NCI-H146 treated with DMSO at 0.1 percent for 48 hours (cell line): ENCODE measurements at regions not wholly inside any gene's neighbourhood (a gene's known extent, or its start where the extent isn't known, plus 50 kb on each side); places are given as distances from the start of the nearest gene placed in this dataset.
"Not testable (repeated sequence)": the region's sequence is repeated elsewhere in the genome, so short reads cannot be mapped to it uniquely, and the experiment has no call there.

Experiments
- DNase-seq: peaks from one replicate; lab custom pipeline; 2025; ENCODE audit not compliant: unreplicated experiment; lab: John Stamatoyannopoulos, UW

DNA sequence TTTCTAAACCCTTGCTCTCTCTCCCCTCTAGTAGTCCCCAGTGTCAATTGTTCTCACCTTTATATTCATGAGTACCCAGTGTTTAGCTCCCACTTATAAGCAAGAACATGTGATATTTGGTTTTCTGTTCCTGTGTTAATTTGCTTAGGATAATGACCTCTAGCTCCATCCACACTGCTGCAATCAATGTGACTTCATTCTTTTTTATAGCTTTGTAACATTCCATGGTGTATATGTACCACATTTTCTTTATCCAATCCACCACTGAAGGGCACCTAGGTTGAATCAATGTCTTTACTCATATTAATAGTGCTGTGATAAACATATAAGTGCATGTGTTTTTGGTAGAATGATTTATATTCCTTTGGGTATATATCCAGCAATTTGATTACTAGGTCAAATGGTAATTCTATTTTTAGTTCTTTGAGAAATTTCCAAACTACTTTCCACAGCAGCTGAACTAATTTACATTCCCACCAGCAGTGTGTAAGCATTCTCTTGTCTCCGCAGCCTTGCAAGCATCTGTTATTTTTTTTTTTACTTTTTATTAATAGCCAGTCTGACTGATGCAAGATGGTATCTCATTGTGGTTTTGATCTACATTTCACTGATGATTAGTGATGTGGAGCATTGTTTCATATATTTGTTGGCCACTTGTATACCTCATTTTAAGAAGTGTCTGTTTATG, 277.8 kb downstream of the LTN1 start:
- DNase-seq, result no peak

DNA sequence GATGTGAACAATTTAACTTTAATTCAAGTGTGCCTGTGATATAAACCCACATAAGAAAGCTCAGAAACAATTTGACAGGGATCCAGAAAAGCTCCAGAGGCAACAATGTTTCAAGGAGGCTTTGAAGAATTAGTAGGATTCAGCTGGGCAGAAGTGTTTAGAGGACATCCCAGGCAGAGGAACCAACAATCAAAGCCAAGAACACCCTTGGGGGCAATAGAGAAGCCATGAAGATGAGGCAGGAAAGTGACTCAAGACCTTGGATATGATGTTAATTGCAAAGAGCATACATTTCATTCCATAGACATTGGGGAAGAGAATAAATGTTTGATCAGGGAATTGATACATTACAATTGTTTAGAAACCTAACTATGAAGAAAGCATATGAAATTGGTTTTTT, 280.3 kb downstream of the LTN1 start:
- DNase-seq, result no peak

DNA sequence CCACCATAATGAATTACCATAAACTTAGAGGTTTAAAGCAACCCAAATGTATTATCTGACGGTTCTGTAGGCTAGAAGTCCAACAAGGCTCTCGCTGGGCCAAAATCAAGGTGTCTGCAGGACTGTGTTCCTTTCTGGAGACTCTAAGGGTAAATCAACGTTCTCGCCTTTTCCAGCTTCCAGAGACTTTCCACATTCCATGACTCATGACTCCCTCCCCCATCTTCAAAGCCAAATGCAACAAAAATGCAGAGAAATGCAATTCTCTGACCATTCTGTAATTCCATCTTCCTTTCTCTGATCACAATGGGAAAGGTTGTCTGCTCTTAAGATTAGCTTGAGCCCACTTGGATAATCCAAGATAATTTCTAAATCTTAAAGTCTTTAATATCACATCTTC, 287.1 kb downstream of the LTN1 start:
- no peak for DNase-seq

DNA sequence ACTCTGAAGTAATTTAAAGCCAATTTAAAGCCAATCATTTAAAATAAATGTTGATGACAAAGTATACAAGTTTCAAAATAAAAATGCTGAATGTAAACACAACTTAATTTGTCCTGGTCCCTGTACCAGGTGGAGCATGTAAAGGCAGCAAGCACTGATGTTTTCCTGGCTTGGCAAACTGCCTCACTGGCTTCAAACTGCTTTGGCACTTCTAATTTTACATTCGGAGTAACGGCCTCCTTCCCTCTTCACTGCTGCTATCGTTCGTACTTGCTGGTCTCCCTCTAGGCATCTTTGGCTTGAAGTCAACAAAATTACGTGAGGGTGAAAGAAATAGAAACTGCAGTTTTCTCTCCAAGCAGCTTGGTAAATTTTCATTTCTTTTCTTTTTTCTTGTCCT, 287.9 kb downstream of the LTN1 start:
- DNase-seq, result no peak

DNA sequence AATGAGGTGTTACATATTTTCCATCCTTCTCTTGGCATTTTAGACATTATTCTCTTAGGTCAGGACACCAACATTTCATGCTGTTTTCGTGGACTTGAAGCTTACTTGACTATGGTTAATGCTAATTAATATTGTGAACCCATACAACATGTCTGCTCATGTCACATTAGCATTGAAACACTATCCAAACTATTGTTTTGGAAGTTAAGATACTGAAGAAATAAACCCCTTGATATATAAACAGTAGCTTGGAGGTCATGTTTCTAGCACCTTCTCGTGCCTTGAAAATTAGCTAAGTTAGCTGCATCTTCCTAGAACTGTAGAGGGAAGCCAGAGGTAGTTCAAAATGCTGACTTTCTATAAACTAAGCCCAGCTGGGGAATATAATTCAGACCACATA, 288.8 kb downstream of the LTN1 start:
- DNase-seq, result no peak

DNA sequence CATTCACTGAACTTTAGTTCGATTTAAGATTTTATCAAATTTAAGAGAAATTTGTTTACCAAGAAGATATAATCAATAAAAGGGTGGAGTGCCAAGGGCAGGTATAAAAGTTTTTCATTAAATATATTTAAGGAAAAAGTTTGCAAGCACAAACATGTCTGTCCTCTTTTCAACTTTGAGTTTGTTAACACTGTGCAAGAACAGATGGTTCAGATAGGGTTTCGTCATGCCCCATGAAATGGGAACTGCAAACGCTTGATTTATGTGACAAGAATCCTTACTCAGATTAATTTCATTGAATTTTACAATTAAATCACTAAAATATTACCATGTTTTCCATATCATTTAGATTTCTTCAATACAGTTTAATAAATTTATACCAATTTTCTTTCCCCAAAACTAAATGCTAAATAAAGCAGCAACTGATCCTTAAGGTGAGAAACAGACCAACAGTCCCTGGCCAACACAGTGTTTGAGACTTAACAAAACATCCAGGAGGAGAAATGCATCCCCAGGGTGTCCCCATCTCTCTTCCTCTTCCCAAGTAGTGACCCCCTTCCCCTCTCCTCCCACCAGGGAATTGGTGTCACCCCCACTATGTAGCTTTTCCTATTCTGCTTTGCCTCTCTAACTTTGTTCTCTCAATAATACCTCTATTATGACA, 292.9 kb downstream of the LTN1 start:
- DNase-seq, result no peak

DNA sequence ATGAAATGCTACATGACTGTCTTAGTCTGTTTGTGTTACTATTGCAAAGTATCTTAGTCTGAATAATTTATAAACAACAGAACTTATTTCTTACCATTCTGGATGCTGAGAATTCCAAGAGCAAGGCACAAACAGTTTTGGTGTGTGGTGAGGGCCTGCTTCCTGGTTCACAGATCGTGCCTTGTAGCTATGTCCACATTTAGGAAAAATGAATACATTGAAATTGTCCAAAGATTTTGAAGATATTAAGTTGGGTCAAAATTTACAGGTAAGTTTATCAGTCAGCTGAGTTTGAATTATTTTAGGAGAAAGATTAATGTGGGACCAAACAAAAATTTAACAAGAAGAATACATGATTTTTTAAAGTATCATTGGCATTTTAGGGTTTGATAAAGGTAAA, 293.5 kb downstream of the LTN1 start:
- no peak for DNase-seq

DNA sequence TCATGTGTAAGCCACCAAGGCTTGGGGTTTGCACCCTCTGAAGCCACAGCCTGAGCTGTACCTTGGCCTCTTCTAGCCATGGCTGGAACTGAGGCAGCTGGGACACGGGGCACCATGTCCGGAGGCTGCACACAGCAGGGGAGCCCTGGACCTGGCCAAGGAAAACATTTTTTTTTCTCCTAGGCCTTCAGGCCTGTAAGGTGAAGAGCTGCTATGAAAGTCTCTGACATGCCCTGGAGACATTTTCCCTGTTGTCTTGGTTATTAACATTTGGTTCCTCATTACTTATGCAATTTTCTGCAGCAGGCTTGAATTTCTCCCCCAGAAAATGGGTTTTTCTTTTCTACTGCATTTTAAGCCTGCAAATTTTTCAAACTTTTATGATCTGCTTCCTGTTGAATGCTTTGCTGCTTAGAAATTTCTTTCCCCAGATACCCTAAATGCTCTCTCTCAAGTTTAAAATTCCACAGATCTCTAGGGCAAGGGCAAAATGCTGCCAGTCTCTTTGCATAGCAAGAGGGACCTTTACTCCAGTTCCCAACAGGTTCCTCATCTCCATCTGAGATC, 295.8 kb downstream of the LTN1 start:
- no peak for DNase-seq

DNA sequence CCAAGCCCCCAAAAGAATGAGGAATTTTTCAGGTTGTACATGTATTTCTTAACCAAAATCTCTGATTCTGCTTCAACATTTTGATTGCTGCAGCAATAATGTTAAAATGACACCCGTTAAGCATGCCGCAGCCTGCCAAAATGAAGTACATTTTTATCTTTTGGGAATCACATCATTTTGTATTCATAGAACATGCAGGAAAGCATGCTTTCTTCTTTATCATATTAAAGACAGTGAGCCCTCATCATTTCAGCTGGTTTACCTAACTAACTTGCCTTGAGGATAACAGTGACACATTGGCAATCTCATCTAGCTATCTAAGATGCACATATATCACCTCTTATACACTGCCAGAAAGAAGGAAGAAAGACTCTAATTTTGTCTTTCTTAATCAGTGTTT, 299.2 kb downstream of the LTN1 start:
- DNase-seq, result no peak

DNA sequence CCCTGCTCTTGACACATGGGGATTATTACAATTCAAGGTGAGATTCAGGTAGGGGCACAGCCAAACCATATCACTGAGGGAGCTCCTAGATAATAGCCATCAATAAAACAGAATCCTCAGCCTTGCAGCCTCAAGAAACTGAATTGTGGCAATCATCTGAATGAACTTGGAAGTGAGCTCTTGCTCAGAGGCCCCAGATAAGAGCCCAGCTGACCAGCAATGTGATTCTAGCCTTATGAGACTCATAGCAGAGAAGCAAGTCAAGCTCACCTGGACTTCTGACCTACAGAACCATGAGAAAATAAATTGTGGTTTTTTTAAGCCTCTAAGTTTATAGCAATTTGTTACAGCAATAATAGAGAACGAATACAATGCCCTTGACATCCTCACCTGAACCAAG, 302.5 kb downstream of the LTN1 start:
- no peak for DNase-seq

DNA sequence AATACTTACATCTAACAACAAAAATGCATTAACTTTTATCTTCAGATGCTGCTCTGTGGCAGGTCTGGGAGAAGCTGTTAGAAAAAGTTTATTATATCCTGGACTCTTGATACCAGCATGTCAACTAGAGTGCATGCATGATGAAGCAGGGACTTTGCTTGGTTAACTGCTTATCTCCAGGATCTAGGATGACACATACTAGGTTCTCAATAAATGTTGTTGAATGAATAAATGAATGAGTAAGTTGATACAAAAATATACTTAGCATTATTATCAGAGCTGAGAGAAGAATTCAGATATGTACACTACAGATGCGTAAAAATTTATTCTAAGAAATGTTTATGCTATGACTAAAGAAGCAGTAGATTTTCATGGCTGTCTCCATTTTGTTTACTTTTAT, 304.3 kb downstream of the LTN1 start:
- no peak for DNase-seq

DNA sequence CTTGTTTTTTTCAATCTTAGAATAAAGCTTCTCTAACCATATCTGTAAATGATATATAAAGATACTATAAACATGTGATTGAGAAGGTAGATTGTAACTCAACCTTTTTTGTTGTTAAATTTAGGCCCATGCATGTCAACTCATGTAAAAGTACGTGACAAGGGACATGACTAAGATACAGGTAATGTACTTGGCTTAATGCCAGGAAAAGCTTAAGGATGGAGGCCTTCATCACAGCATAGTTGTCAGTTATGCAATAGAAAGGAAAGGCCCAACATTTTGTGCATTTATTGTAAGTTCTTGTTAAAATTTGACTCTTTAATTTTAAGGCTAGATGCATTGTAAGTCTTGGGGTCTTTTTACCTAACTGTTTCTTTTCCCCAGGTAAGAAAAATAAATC, 305.1 kb downstream of the LTN1 start:
- DNase-seq, result no peak

DNA sequence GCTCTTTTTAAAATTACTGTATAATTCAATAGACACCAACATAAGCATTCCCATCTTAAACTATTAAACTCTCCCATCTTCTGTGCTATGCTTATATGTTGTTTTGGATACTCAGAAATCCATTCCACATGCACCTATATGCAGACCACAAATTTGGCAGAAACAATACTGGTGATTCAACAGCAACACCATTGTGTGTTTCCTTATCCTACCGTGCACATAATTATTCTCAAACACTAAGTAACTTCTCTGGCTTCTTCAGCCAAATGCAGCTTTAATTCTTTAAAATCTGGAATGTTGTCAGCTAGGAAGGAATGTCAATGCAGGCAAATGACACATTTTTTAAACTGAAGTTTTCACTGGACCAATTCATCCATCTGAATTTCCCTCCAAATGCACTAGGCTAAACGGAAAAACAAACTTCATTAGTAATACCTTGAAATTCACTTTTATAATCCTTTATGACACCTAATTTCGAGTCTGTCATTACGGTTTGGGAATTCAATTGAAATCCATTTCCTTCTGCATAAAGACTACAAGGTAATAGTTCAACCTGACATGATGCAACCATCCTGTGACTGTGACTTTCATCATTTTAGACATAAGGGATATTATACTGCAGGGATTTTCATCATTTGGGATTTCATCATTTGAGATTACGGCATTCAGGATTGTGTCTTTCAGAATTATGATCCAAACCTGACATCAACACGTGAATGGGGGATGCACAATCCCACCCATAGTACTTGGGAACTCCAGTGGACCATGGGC, 308.5 kb downstream of the LTN1 start:
- DNase-seq, result no peak

DNA sequence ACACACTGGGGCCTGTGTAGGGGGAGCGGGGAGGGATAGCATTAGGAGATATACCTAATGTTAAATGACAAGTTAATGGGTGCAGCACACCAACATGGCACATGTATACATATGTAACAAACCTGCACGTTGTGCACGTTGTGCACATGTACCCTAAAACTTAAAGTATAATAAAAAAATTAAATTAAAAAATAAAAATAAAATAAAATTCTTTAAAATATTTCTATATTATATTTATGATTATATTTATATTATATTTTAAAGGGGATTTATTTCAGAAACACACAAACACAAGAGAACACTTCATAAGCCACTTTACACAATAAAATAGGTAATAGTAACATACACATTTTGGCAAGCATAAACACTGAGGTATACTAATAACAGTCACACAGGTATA, 309.8 kb downstream of the LTN1 start:
- DNase-seq, result not testable (repeated sequence)

DNA sequence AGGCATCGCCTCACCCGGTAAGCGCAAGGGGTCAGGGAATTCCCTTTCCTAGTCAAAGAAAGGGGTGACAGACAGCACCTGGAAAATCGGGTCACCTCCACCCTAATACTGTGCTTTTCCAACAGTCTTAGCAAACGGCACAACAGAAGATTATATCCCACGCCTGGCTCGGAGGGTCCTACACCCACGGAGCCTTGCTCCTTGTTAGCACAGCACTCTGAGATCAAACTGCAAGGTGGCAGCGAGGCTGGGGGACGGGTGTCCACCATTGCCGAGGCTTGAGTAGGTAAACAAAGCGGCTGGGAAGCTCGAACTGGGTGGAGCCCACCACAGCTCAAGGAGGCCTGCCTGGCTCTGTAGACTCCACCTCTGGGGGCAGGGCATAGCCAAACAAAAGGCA, 315.6 kb downstream of the LTN1 start:
- DNase-seq, result not testable (repeated sequence)

DNA sequence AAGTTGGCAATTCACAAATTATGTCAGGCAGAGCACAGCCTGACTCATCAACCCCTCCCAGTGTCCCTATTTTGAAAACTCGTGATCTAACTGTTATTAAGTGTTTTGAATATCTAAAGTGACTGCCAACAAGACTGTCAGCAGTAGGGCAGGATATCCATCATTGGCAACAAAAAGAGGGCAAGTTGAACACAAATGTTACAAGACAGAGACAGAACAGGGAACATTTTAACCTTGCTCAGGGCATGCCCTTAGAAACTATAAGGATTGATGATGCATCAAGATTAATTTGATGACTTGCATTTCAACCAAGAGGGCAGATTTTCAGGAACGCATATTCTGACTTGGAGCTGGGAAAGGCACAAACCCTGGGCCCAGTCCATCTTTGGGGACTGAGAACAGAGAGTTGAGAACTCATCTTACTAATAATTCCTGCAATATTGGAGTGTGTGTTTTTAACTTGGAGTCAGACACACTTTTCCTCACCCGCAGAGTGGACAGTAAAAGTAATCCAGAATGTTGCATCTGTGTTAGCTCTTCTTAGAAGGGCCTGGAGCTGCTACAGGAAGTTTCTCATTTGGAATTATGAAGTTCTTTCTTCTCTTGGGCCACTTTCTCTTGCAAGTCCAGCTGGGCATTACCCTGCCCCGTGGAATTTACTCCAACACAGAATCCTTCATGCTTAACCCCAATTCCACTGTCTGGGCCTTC, 317.2 kb downstream of the LTN1 start:
- DNase-seq, result no peak

DNA sequence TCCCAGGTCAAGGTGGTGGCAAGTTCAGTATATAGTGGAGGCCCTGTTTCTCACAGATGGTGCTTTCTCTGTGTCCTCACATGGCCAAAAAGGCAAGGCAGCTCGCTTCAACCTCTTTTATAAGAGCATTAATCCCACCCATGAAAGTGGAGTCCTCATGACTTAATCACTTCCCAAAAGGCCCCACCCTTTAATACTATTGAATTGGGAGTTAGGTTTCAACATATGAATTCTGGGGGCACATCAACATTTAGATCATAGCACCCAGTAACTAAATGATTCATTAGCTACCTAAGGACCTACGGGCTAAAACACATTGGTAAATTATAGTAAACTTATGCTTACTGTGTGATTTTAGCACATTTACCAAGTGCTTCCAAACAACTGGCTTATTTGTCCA, 317.9 kb downstream of the LTN1 start:
- no peak for DNase-seq

DNA sequence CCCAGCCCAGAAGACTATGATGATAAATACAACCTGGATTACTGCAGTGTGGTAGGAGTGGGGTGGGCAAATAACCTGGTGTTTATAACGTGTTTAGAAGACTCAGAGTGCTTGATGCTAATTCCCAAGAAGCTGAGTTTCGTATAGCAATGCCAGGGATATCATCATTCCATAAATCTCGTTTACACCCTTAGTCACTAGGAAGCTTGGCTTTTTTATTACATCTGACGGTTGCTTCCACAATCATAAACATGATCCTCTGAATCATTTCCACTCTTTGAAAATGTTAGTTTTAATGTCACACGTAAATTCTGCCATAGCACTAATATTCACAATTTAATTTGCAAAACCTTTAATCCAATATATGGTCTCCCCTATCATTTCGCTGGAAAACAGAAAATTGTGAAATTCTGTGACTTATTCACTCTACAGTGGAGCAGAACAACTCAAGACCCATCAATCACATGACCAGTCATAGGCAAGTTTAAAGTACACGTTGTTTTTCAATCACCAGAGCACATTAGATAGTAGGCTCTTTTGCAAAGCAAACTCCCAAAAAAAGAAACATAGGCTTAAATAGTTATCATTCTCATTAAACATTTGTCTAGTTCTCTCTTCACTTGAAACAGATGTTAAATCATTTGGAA, 321.0 kb downstream of the LTN1 start:
- DNase-seq, result no peak

DNA sequence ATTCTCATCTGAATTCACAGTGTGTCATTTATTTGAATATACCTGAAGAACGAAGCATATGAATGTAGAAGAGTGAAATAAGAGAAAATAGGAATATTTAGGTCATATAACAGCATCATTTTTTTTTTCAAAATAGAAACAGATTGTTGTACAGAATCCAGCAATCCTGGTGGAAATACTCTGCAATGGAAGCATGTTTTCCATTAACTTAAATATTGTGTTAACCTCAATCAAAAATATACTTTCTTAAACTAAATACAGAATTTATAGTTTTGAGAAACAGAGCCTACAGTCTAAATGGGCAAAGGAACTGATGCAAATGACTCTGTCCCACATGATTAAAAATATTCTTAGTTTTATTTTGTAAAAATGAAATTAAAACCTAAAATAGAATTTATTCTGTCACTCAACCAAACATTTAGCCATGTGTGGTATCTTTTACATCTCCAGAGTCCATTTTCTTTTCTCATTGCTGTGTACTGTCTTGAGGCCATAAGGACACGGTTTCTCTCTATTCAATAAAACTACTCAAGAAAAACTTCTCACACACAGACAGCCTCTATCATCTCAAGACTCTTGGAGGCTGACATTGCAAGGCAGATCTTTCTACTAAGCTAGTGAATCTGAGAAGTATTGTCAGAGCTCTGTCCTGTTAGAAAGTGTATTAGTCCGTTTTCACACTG, 322.6 kb downstream of the LTN1 start:
- DNase-seq, result no peak

DNA sequence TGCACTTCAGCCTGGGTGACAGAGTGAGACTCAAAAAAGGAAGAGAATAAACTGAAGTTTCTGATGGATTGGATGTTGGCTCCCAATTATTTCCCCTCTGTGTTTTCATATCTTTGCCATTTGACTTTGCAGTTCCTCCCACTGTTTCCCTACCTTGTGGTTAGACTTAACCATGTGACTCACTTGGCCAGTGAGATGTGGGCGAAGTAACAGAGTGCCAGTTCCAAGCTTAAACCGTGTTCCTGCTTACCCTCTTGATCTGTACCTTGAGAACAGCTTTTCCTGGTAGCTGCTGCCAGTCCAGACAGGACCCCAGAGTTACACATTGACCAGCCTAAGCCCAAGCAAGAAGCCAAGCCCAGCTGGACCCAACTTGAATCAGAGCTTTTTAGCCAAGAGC, 323.4 kb downstream of the LTN1 start:
- DNase-seq, result no peak
